ENCODE measurements at regions not wholly inside any gene's neighbourhood (a gene's known extent, or its start where the extent isn't known, plus 50 kb on each side); places are given as distances from the start of the nearest gene placed in this dataset.

DNA sequence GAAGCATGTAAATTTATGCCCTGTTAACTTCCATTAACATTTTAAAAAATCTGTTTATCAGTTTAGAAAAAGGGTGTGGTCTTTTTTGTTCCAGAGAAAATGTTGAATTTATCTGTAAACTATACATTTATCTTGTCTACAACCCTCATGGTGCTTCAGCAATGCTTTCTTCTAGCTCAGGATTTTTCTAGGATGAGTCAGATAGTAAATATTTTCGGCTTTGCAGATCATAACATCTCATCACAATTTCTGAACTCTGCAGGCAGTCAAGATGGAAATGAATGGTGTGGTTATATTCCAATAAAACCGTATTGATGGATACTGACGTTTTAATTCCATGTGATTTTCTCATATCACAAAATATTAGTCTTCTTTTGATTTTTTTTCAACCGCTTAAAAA lies 70.5 kb upstream of the FOXB1 start:
- Histone ChIP-seq H3K4me1 (no peaks in the 10 kb centered on the region), H3K27me3 (peaks cover 7 to 26% (median 16%) of the 10 kb centered on the region in 3 donors), H3K9me3 (no peaks in the 10 kb centered on the region), H3K4me3 (no peak overlapping the region), H3K36me3 (no peaks in the 10 kb centered on the region), H3K27ac (no peak overlapping the region)
- ATAC-seq (no peak), DNase-seq (no peak)
- TF ChIP-seq, protein P1, sequence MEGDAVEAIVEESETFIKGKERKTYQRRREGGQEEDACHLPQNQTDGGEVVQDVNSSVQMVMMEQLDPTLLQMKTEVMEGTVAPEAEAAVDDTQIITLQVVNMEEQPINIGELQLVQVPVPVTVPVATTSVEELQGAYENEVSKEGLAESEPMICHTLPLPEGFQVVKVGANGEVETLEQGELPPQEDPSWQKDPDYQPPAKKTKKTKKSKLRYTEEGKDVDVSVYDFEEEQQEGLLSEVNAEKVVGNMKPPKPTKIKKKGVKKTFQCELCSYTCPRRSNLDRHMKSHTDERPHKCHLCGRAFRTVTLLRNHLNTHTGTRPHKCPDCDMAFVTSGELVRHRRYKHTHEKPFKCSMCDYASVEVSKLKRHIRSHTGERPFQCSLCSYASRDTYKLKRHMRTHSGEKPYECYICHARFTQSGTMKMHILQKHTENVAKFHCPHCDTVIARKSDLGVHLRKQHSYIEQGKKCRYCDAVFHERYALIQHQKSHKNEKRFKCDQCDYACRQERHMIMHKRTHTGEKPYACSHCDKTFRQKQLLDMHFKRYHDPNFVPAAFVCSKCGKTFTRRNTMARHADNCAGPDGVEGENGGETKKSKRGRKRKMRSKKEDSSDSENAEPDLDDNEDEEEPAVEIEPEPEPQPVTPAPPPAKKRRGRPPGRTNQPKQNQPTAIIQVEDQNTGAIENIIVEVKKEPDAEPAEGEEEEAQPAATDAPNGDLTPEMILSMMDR (IDR thresholded peaks at IDR 0.05 in 4 of 5, conservative IDR thresholded peaks at IDR 0.05 in 1 of 5), result no peak
- TF ChIP-seq POLR2A (IDR thresholded peaks at IDR 0.05), result no peak
- in situ Hi-C loops (cut with MboI; ENCODE audit: low sequenced_read_pairs in 4 of 4), result no loop called here
- intact Hi-C loops (cut with DNase I; ENCODE audit: low total_unique reads), result no loop called here

GRCh38 chr15:59931646-59932261 lies 72.4 kb upstream of the FOXB1 start:
- intact Hi-C loops (cut with DNase I; ENCODE audit: low total_unique reads) (no loop called here), in situ Hi-C loops (cut with MboI; ENCODE audit: low sequenced_read_pairs in 4 of 4) (no loop called here)
- Histone ChIP-seq H3K9me3 (no peaks in the 10 kb centered on the region), H3K27ac (no peak overlapping the region), H3K4me1 (no peaks in the 10 kb centered on the region), H3K4me3 (no peak overlapping the region), H3K27me3 (peaks cover 3 to 29% (median 10%) of the 10 kb centered on the region in 3 donors), H3K36me3 (no peaks in the 10 kb centered on the region)
- ATAC-seq (no peak), DNase-seq (no peak)
- TF ChIP-seq, protein P1 (IDR thresholded peaks at IDR 0.05 in 4 of 5, conservative IDR thresholded peaks at IDR 0.05 in 1 of 5), result no peak
- TF ChIP-seq POLR2A (IDR thresholded peaks at IDR 0.05), result no peak

DNA sequence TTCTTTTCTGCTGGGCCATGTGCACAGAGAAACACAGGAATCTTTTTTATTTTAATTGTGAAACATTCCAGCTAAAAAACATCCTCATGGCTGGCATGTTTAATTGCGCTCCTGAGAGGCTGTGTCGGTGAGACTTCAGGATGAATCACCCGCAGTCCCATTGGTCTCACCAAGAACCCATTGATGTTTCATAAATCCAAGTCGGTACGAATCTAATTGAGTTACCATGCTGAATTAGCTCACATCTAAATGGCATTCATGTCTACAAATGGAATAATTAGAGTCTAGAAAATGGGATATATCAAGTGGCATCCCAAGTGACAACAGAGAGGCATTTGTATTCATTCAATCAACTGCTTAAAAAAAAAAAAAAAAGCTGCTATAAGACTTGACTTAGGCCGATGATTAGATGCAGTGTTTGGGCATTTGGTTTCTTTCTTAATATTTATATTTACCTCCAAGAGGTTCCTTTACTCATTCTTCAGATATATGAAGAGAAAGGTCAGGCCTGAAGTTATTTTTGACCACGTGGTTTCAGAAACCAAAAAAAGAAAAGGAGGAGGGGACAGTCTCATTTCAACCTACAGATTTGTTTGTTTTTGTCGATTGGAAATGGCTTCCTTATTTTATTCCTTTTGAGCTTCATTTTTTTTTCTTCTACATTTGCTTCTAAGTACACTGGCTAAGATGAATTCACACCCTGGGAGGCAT lies 79.1 kb upstream of the FOXB1 start:
- Histone ChIP-seq H3K27ac (no peak overlapping the region), H3K9me3 (no peaks in the 10 kb centered on the region), H3K4me3 (no peak overlapping the region), H3K36me3 (no peaks in the 10 kb centered on the region), H3K27me3 (peaks cover 0 to 17% (median 2%) of the 10 kb centered on the region in 3 donors), H3K4me1 (no peaks in the 10 kb centered on the region)
- DNase-seq, result no peak
- ATAC-seq, result no peak
- in situ Hi-C loops (cut with MboI; ENCODE audit: low sequenced_read_pairs in 4 of 4) (loop anchor here in 1 of 4 donors (25.0 kb wide), 1 partner anchor 387 kb away; no protein-coding TSS in a partner anchor), intact Hi-C loops (cut with DNase I; ENCODE audit: low total_unique reads) (no loop called here)
- no peak for TF ChIP-seq POLR2A (IDR thresholded peaks at IDR 0.05)
- TF ChIP-seq, protein P1 (IDR thresholded peaks at IDR 0.05 in 4 of 5, conservative IDR thresholded peaks at IDR 0.05 in 1 of 5), result no peak

DNA sequence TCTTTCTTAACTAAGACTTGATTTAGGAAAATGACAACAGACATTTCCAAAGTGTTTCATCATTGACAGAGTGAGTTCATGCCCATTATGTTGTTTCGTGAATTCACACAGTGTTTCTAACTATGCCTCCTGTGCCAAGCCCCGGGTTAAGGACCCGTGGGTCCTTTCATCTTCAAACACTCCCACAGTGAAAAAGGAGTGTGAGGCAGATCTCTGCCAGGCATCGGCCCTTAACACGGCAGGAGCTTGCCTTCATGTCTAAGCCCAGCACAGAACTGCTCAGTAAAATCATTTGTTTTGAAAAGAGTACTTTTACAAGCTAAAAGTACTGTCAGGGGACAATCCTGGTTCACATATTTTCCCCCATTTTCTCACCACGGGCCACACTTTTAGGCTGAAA lies 80.0 kb upstream of the FOXB1 start:
- Histone ChIP-seq H3K27me3 (peaks cover 0 to 11% (median 2%) of the 10 kb centered on the region in 3 donors), H3K36me3 (no peaks in the 10 kb centered on the region), H3K27ac (no peak overlapping the region), H3K4me3 (no peak overlapping the region), H3K4me1 (no peaks in the 10 kb centered on the region), H3K9me3 (no peaks in the 10 kb centered on the region)
- TF ChIP-seq POLR2A (IDR thresholded peaks at IDR 0.05), result no peak
- ATAC-seq (no peak), DNase-seq (no peak)
- intact Hi-C loops (cut with DNase I; ENCODE audit: low total_unique reads), result no loop called here
- in situ Hi-C loops (cut with MboI; ENCODE audit: low sequenced_read_pairs in 4 of 4), result loop anchor here in 1 of 4 donors (25.0 kb wide), 1 partner anchor 388 kb away; no protein-coding TSS in a partner anchor

- no peak overlapping the region for H3K4me3 ChIP-seq
- H3K27ac ChIP-seq, result no peak overlapping the region
- in situ Hi-C loops (cut with MboI; ENCODE audit: low sequenced_read_pairs in 4 of 4) (loop anchor here in 1 of 4 donors (25.0 kb wide), 1 partner anchor 389 kb away; no protein-coding TSS in a partner anchor), intact Hi-C loops (cut with DNase I; ENCODE audit: low total_unique reads) (no loop called here)
- TF ChIP-seq, protein P1 (IDR thresholded peaks at IDR 0.05 in 4 of 5, conservative IDR thresholded peaks at IDR 0.05 in 1 of 5), result no peak
- no peak for TF ChIP-seq POLR2A (IDR thresholded peaks at IDR 0.05)
- H3K36me3 ChIP-seq, result no peaks in the 10 kb centered on the region
- DNase-seq, result no peak
- no peaks in the 10 kb centered on the region for H3K4me1 ChIP-seq
- no peak for ATAC-seq
- H3K27me3 ChIP-seq, result peaks cover 0 to 11% (median 2%) of the 10 kb centered on the region in 3 donors
- no peaks in the 10 kb centered on the region for H3K9me3 ChIP-seq
These were observed 80.6 kb upstream of the FOXB1 start for GRCh38 chr15:59923508-59923907.

Measured in gastrocnemius medialis (tissue), 4 donors.